Stimulated activated CD4-positive, alpha-beta T cell treated with anti-CD3 and anti-CD28 coated beads, Interleukin-4, amount 100 ng/mL, for 1 hour (primary cell): ENCODE measurements at regions not wholly inside any gene's neighbourhood (a gene's known extent, or its start where the extent isn't known, plus 50 kb on each side); places are given as distances from the start of the nearest gene placed in this dataset.
"Not testable (repeated sequence)": the region's sequence is repeated elsewhere in the genome, so short reads cannot be mapped to it uniquely, and the experiment has no call there.

Experiments
- DNase-seq: peaks from one replicate; pipeline ENCODE4 v3.0.0-alpha.2; 2020

DNA sequence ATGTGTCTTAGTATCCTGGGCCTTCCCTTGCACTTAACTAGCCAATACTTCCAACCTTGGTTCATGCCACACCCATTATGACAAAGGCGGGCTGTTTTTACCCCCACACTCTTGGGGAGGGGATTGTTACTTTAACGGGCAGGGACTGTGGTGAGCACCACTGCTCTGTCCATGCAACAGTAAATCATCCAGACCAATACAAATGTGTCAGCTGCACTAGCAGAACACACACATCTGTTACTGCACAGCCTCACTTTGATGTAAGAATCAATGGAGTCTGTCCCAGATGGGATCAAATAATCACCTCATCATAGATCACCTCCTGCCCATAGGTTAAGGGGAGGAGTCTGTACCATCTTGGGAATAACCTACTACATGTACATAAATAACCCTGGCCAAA lies 58.1 kb downstream of the NPAP1 start:
- no peak for DNase-seq

- no peak for DNase-seq
Observed at GRCh38 chr15:24734396-24734795, 58.8 kb downstream of the NPAP1 start.

DNA sequence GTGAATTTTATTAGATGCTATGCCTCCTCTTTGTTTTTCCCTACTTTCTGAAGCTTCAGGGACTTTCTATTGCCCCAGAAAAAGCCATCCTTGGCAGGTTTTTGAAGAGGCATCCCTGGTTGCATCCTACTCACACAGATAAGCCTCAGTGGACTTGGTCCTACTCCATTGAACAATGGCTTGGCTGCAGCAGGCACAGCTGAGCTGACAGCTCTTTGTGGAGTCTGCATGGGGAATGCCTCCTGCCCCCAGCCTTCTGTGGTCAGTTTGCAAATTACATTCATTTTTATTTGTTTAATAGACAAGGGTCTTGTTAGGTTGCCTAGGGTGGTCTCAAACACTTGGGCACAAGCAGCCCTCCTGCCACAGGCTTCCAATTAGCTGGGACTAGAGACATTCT lies 69.7 kb downstream of the NPAP1 start:
- DNase-seq: no peak

DNA sequence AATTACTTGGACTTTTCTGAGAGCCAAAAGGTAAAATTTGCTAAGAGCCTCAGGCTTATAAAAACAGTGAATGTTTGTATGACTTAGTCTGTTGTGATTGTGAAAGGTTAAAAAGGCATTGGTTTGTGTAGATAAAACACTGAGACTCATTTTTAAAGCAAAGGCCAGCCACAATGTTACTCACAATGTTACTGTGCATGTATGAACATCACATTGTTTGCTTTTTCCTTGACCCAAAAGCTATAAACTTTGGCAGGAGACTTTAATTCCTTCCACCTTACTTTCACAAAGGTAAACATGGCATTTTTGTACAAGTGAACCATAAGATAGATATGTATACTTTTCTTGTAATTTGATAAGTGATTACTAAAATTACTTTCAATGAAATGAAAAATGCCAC lies 70.5 kb downstream of the NPAP1 start:
- no peak for DNase-seq

DNA sequence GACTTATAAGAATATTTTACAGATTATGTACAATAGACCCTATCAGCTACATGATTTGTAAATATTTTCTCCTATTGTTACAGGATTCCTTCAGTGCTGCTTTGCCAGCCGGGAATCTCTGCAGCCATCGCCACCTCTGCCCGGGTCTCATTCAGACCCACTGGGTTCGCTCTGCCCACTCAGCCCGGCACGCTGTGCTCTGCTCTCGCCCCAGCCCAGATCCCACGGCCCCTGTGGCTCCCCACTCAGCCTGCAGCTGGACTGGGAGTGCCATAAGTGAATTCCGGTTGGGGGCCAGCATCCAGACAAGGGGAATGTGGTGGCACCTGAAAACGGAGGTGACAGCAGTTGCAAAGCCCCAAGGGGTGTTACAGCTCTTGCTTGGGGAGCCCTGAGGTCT lies 71.8 kb downstream of the NPAP1 start:
- DNase-seq: no peak

DNA sequence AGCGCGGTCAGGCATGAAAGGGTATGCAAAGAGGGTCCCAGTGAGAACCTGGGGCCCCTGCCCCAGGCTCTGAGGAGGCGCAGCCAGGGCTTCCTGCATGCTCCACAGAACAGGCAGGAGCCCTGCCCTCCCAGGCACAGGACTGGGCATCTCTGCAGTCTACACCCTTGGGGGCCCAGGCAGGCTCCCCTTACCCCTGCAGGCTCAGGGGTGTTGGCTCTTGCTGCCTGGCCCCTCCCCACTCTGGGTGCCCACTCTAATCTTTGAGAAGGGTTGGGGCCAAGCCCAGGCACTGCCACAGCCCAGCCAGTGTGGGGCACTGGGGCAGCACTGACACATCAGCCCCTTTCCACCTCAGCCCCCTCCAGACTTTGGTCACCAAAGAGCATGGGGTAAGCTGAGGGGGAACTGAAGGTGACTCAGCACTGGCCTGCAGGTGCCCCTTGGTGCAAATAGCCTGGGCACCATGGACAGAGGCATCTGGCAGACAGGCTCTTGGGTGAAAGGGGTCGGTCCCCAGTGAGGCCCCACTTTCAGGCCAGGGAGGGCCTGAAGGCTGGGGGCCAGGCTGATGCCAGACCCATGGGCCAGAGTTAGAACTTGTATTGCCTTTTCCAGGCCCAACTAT lies 73.4 kb downstream of the NPAP1 start:
- no peak for DNase-seq

- DNase-seq: no peak
Observed at GRCh38 chr15:24752354-24752753, 76.8 kb downstream of the NPAP1 start.

- no peak for DNase-seq
Observed at GRCh38 chr15:24756101-24756500, 80.5 kb downstream of the NPAP1 start.

DNA sequence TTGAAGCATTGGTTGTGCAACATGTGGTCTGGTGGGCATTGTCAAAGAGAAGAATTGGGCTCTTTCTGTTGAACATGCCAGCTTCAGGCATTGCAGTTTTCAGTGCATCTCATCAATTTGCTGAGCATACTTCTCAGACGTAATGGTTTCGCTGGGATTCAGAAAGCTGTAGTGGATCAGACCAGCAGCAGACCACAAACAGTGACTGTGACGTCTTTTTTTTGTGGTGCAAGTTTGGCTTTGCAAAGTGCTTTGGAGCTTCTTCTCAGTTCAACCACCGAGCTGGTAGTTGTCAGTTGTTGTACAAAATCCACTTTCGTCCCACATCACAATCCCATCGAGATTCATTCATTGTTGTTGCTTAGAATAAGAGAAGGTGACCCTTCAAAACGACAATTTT lies 84.5 kb downstream of the NPAP1 start:
- DNase-seq: no peak

- DNase-seq: no peak
Observed at GRCh38 chr15:24761704-24762302, 86.2 kb downstream of the NPAP1 start.

GRCh38 chr15:24763891-24764290 lies 88.3 kb downstream of the NPAP1 start:
- DNase-seq: no peak

DNA sequence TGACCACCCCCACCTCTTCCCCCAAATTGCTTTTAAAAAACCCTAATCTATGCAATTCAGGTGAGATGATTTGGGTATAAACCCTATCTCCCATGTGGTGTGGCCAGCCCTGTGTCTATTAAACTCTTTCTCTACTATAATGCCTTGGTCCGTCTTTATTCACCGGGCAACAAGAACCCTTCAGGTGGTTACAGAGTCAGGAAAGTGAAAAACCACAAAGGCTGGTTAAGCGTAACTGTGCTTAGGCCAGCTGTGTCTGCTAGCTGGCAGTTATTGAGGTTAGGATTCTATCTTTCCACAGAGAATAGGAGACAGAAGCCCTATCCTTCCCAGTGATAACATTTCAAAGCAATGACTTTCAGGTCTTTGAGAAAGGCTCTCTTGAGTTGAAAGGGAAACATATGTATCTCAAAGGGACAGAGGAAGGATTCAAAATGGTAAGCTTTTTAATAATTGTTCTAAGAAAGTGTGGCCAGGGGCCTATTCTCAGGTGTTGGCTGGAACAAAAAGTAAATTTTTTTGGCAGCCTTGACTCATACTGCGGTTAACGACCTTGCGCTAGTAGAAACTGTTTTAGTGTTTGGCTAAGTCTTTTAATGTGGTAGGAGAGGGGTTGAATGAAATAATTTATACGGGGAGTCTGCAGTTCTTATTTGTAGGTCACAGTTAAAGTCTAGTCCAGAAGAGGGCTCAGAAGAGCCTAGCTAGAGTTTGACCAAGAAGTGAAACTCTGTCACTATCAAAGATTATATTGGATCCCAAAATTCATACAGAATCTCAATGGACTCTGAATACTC lies 89.0 kb downstream of the NPAP1 start:
- DNase-seq: no peak

GRCh38 chr15:24766511-24767133 lies 91.0 kb downstream of the NPAP1 start:
- no peak for DNase-seq

- no peak for DNase-seq
Observed at GRCh38 chr15:24772266-24772665, 96.7 kb downstream of the NPAP1 start.

- peak; percentile 63 for DNase-seq
Observed at GRCh38 chr15:24772686-24773373, 97.3 kb downstream of the NPAP1 start.

DNA sequence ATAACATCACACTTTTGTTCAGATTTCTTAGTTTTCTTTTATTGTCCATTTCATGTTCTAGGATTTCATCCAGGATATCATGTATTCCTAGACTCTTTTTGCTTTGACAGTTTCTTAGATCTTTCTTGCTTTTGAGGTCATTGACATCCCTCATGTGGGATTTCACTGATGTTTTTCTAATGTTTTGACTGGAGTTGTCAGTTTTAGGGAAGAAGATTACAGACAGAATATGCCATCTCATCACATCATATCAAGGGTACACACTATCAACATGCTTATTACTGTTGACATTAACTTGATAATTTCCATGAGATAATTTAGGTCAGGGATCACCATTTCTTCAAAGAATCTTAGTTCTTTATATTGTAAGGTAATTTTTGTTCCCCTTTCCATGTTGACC lies 101.7 kb downstream of the NPAP1 start:
- no peak for DNase-seq

DNA sequence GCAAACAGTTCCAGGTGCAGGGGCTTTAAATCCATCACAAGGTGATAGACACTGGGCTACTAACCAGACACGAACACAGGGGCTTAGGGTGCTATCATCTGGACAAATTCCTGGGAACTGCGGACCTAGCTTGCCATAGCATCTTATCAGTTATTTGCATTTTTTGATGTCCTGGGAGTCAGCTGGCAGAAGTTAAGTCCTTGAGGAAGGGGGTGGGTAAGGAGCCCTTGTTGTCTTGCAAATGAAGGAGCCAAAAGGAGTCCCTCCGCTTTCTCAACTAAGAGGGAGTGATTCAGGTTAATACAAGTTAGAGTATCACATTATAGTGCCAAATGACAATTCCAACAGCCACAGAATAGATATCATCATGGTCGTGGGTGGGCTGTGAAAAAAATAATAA lies 108.9 kb downstream of the NPAP1 start:
- no peak for DNase-seq

DNA sequence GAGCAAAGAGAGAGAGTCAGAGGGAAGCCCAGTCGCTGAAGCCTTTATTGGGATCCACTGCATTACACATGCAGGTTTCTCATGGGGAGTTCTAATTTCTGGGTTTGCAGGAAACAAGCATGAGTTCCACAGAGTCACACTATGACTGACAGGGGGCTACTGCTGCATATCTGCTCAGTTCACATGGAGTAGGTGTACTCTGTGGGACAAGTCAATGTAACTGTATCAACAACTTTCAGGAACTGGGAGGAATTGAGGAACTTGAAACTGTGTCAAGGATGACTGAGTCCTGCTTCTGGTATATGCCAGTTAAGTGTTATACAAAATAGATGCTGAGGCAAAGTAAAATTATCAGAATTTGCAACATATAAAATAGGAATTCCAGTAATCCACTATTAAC lies 110.8 kb downstream of the NPAP1 start:
- no peak for DNase-seq

DNA sequence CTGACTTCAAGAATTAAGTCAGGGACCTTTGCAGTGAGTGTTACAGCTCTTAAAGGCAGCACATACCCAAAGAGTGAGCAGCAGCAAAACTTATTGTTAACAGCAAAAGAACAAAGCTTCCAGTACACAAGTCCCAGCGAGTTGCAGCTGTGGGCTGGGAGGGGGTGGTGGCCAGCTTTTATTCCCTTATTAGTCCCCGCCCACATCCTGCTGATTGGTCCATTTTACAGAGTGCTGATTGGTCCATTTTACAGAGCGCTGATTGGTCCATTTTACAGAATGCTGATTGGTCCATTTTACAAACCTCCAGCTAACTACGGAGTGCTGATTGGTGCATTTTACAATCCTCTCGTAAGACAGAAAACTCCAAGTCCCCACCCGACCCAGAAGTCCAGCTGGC lies 127.0 kb downstream of the NPAP1 start:
- not testable (repeated sequence) for DNase-seq

GRCh38 chr15:24819680-24820079 lies 135.1 kb upstream of the SNRPN start:
- DNase-seq: no peak

DNA sequence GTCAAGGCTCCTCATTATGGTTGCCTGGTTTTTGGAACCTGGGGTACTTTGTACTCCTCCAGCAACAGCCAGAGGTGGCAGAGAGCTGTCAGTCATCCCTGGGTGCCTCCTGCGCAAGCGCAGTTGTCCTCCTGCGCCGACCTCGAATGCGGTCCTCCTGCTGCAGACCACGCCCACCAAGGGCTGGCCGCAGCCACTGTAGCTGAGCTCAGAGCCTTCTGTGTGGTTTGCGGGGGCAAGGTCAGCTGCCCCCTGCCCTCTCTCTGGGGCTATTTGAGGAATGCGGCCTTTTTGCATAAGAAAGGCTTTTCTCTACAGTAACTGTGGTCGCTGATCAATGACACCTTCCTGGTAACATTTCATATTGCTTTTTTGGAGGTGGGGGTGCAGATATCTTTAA lies 131.3 kb upstream of the SNRPN start:
- no peak for DNase-seq

DNA sequence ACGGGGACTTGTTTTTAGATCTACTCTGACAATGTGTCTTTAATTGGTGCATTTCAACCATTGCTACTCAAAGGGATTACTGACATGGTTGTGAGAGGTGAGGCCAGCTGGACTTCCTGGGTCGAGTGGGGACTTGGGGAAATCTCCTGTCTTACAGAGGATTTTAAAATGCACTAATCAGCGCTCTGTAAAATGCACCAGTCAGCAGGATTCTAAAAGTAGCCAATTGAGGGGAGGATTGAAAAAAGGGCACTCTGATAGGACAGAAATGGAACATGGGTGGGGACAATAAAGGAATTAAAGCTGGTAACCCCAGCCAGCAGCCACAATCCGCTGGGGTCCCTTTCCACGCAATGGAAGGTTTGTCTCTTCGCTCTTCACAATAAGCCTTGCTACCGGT lies 122.5 kb upstream of the SNRPN start:
- no peak for DNase-seq

- no peak for DNase-seq
Observed at GRCh38 chr15:24835301-24835700, 119.5 kb upstream of the SNRPN start.
